ENCODE measurements at regions not wholly inside any gene's neighbourhood (a gene's known extent, or its start where the extent isn't known, plus 50 kb on each side); places are given as distances from the start of the nearest gene placed in this dataset.

DNA sequence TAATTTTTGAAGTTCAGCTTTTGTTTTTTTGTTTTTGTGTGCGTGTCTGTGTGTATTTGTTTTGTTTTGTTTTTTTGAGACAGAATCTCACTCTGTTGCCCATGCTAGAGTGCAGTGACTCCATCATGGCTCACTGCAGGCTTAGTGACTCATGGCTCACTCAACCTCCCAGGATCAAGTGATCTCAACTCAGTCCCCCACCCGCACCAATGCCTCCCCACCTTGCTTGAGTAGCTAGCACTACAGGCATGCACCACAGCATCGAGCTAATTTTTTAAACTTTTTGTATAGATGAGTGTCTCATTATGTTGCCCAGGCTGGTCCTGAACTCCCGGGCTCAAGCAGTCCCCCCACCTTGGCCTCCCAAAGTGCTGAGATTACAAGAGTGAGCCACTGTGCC is 981.4 kb downstream of the BCL11B start:
- TF ChIP-seq, protein P1, sequence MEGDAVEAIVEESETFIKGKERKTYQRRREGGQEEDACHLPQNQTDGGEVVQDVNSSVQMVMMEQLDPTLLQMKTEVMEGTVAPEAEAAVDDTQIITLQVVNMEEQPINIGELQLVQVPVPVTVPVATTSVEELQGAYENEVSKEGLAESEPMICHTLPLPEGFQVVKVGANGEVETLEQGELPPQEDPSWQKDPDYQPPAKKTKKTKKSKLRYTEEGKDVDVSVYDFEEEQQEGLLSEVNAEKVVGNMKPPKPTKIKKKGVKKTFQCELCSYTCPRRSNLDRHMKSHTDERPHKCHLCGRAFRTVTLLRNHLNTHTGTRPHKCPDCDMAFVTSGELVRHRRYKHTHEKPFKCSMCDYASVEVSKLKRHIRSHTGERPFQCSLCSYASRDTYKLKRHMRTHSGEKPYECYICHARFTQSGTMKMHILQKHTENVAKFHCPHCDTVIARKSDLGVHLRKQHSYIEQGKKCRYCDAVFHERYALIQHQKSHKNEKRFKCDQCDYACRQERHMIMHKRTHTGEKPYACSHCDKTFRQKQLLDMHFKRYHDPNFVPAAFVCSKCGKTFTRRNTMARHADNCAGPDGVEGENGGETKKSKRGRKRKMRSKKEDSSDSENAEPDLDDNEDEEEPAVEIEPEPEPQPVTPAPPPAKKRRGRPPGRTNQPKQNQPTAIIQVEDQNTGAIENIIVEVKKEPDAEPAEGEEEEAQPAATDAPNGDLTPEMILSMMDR (IDR thresholded peaks at IDR 0.05) = no peak
- no peak for TF ChIP-seq EP300 (IDR thresholded peaks at IDR 0.05)
- TF ChIP-seq POLR2A (IDR thresholded peaks at IDR 0.05) = no peak
